ENCODE measurements at regions not wholly inside any gene's neighbourhood (a gene's known extent, or its start where the extent isn't known, plus 50 kb on each side); places are given as distances from the start of the nearest gene placed in this dataset.

GRCh38 chr6:19035461-19036195 lies 648.5 kb downstream of the RNF144B start:
- DNase-seq (ENCODE audit: low read depth in 2 of 2), result no peak

DNA sequence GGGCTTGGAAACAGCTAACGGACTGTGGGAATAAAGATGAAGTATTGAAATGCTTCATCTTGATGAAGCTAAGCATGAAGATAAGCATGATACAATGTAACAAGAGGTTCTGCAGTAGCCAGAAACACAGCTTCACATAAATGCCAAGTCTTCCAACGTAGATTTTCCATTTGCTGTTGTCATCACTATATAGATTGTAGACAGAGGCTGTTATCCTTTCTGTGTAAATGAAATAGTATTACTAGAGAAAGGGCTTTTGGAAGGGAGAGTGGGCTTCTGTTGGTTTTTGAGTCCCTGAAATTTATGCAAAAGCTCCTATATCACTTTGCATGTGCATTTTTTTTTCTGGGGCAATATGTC lies 649.0 kb downstream of the RNF144B start:
- DNase-seq (ENCODE audit: low read depth in 2 of 2), result no peak

- DNase-seq (ENCODE audit: low read depth in 2 of 2), result no peak
Observed at GRCh38 chr6:19037607-19038006, 650.5 kb downstream of the RNF144B start.

- no peak for DNase-seq (ENCODE audit: low read depth in 2 of 2)
Observed at GRCh38 chr6:19039287-19039686, 652.1 kb downstream of the RNF144B start.

GRCh38 chr6:19041906-19042305 lies 654.8 kb downstream of the RNF144B start:
- DNase-seq (ENCODE audit: low read depth in 2 of 2), result no peak

- no peak for DNase-seq (ENCODE audit: low read depth in 2 of 2)
Observed at GRCh38 chr6:19042420-19042819, 655.3 kb downstream of the RNF144B start.

DNA sequence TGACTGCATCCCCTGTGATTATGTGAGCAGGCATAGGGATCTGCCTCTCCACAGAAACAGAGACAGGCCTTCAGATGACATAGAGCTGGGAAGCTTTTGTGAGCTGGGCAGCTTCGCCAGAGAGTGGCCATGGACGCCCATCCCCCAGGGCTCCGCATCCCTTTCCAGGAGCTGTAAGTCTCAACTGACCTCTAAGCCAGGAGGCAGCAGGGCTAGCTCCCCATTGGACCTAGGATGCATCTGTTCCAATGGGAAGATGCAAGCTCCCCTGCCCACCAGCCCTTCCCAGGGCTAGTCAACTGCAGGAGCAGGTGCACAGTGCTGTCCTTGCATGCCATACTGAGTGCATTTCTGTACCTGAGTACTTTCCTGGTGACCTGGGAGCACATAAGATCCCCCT lies 663.6 kb downstream of the RNF144B start:
- DNase-seq (ENCODE audit: low read depth in 2 of 2), result no peak

DNA sequence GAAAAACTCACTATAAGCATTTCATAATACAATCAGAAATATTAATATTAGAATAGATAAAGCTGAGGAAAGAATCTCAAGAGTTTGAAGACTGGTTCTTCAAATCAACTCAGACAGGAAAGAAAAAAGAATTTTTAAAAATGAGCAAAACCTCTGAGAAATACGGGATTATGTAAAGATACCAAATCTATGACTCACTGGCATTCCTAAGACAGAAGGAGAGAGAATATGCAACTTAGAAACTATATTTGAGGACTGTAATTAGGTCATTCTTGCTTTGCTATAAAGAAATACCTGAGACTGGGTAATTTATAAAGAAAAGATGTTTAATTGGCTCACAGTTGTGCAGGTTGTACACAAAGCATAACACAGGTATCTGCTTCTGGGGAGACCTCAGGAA lies 665.1 kb downstream of the RNF144B start:
- no peak for DNase-seq (ENCODE audit: low read depth in 2 of 2)

DNA sequence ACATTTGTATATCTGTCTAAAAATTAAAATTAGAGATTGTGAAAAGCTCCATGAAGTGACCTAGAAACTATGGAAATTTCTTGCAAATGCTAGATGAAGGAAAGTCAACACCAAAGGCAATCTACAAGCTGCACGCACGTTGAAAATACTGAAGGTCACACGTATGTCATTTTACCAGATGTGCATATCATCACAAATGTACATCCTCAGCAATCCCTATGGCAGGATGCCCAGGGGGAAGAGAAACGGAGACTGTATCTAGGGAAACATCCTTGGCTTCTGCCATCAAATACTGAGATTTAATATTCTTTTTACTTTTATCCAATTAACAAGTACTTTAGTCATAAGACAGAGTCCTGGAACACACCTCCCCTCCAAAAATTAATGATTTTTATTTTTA lies 672.0 kb downstream of the RNF144B start:
- DNase-seq (ENCODE audit: low read depth in 2 of 2), result no peak

DNA sequence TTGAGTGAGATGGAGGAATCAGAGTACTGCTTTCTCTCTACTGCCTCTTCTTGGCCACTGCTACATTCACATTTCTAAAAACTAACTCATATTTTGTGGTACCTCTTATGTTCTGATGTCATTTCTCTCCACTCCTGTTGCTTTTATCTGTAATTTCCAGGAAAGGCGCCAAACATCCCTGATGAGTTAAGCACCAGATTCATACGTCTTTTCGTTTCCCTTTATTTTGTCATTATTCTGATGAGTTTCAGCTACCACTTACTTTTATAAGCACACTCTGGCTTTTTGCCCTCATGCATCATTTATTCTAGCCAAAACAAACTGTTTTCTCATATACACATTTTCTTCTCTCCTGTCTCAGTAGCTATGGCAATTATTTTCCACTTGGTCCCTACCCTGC lies 680.0 kb downstream of the RNF144B start:
- no peak for DNase-seq (ENCODE audit: low read depth in 2 of 2)

DNA sequence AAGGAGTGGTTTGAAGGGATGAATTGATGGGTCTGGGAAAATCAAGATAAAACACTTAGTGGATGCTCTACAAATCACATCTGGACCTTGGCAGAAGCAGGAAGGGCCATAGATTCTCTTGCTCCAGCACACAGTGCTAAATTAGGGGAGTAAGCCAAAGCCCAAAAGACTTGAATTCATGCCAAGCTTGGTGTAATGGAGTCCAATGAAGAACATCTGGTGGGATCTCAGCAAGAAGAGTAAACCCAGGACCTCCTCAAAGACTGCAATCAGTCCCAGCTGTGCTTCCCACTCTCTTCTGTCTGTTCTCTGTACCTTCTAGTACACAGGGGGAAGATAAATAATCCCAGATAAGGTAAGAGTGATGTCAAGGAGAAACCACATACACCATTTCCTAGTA lies 683.4 kb downstream of the RNF144B start:
- DNase-seq (ENCODE audit: low read depth in 2 of 2), result no peak

GRCh38 chr6:19083801-19084200 lies 696.7 kb downstream of the RNF144B start:
- DNase-seq (ENCODE audit: low read depth in 2 of 2), result no peak

DNA sequence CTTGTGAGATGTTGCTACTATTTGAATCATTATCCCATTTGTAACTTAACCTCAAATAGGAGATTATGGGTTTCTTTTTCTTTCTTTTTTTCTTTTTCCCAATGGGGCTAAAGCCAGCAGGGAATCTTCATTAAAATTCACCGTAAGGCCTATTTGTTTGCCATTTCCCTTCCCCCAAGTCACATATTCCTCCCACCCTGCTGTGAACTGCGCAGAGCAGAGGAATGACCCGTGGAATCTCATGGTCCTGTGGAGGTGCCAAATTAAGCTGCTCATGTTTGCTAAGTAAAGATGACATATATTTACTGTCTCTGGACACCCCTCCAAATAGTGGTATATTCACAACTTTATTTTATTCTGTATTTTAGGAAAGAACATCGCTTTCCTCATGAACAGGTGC lies 699.3 kb downstream of the RNF144B start:
- no peak for DNase-seq (ENCODE audit: low read depth in 2 of 2)

DNA sequence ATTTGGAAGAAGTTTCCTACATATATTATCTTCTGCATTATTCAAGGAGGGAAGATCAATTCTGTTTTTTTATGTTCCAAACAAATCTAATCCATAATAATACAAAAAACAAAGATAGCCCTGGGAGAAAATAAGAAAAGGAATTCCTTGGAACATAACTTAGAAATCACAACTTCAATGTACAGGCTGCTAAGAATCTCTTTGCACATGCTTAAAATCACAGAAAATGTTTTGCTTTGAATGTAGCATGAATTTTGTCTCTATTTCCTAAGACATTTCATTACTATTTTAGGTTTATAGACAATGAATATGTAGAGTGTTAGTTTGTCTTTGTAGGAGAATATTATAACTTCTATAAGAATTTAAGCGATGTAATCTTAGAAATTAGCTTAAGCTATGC lies 700.1 kb downstream of the RNF144B start:
- no peak for DNase-seq (ENCODE audit: low read depth in 2 of 2)

GRCh38 chr6:19087897-19088296 lies 700.7 kb downstream of the RNF144B start:
- DNase-seq (ENCODE audit: low read depth in 2 of 2), result no peak

DNA sequence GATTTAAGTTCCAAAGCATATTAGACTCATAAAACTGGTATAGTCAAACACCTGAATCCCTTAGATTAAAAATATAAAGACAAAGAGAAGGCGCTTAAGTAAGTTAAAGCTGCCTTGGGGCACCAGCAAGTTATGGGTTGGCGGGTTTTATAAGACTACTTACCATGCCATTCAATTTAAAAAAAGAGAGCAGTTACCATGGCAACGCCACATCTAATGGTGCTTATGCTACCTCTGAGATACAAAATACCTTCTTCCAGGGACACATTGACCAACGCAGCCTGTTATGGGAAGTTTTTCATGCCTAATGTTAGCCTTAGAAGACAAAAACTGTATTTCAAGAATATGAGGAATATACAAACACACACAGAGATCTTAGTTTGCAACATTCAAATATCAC lies 713.6 kb downstream of the RNF144B start:
- DNase-seq (ENCODE audit: low read depth in 2 of 2), result no peak

- no peak for DNase-seq (ENCODE audit: low read depth in 2 of 2)
Observed at GRCh38 chr6:19102936-19103335, 715.8 kb downstream of the RNF144B start.

GRCh38 chr6:19107468-19107867 lies 720.3 kb downstream of the RNF144B start:
- DNase-seq (ENCODE audit: low read depth in 2 of 2), result no peak

- DNase-seq (ENCODE audit: low read depth in 2 of 2), result no peak
Observed at GRCh38 chr6:19121521-19121920, 715.6 kb upstream of the ID4 start.

- no peak for DNase-seq (ENCODE audit: low read depth in 2 of 2)
Observed at GRCh38 chr6:19127081-19127480, 710.1 kb upstream of the ID4 start.

- no peak for DNase-seq (ENCODE audit: low read depth in 2 of 2)
Observed at GRCh38 chr6:19128701-19129100, 708.5 kb upstream of the ID4 start.

- no peak for DNase-seq (ENCODE audit: low read depth in 2 of 2)
Observed at GRCh38 chr6:19135706-19136105, 701.5 kb upstream of the ID4 start.

GRCh38 chr6:19137505-19137904 lies 699.7 kb upstream of the ID4 start:
- no peak for DNase-seq (ENCODE audit: low read depth in 2 of 2)

GRCh38 chr6:19142275-19142674 lies 694.9 kb upstream of the ID4 start:
- DNase-seq (ENCODE audit: low read depth in 2 of 2), result no peak

All from stimulated activated CD4-positive, alpha-beta T cell treated with anti-CD3 and anti-CD28 coated beads, Interleukin-1b, Interleukin-23, amount 100 ng/mL, for 4 hours (primary cell).